ENCODE measurements at regions not wholly inside any gene's neighbourhood (a gene's known extent, or its start where the extent isn't known, plus 50 kb on each side); places are given as distances from the start of the nearest gene placed in this dataset.

GRCh38 chr17:77786740-77787505 is 171.6 kb upstream of the TNRC6C start:
- ATAC-seq (no peak), DNase-seq (ENCODE audit: extremely low read depth in 1 of 4, low spot score in 3 of 4) (no peak), FAIRE-seq (no peak)
- Histone ChIP-seq H3K36me3 (ENCODE audit: control insufficient read depth, insufficient read depth, low read length) (no peaks in the 10 kb centered on the region), H3K4me3 (no peak overlapping the region), H3K27ac (ENCODE audit: extremely low read depth, low read depth, low read length) (no peak overlapping the region), H4K20me1 (replicated peaks; ENCODE audit: control insufficient read depth, insufficient read depth, low read length) (peaks cover 10% of the 10 kb centered on the region; the same call in 1 of the 2 replicates), H3K9me1 (ENCODE audit: control insufficient read depth, insufficient read depth, low read length) (no peaks in the 10 kb centered on the region), H3K4me2 (ENCODE audit: insufficient read depth, low read length) (no peak overlapping the region), H3K4me1 (replicated peaks in 1 of 2; ENCODE audit: control insufficient read depth in 2 of 2, insufficient read depth in 2 of 2, low read length in 2 of 2) (no peaks in the 10 kb centered on the region), H3K9ac (ENCODE audit: insufficient read depth in 1 of 2, low read depth in 2 of 2, low read length in 2 of 2) (no peak overlapping the region), H2AFZ (ENCODE audit: low read depth, low read length) (no peak overlapping the region), H3K79me2 (ENCODE audit: control insufficient read depth, insufficient read depth, low read length) (no peaks in the 10 kb centered on the region), H3K9me3 (replicated peaks; ENCODE audit: control insufficient read depth, insufficient read depth, low read depth, low read length) (no peaks in the 10 kb centered on the region), H3K27me3 (ENCODE audit: control insufficient read depth in 2 of 2, insufficient read depth in 2 of 2, low read length in 2 of 2) (peaks cover 40 to 90% of the 10 kb centered on the region in 2 experiments)
- intact Hi-C loops (cut with micrococcal nuclease) (no loop called here), in situ Hi-C loops (cut with MboI) (no loop called here)
- ChIA-PET CTCF (ENCODE audit: low intra/inter-chr PET ratio) (no interaction called here), POLR2A (no interaction called here)
- under 1% methylated on average over 20 of the region's 20 CpGs for WGBS (ENCODE audit: insufficient coverage, low coverage, missing lambda C conversion rate)
- no TSS peak for BruUV-seq (replicated peaks)
- TF ChIP-seq SMARCC2 (IDR thresholded peaks at IDR 0.05; ENCODE audit: low read depth) (no peak), YY1 (IDR thresholded peaks at IDR 0.05; ENCODE audit: borderline replicate concordance in 1 of 3, control insufficient read depth in 1 of 3, extremely low read depth in 1 of 3, insufficient read depth in 3 of 3, insufficient read length in 1 of 3, insufficient replicate concordance in 2 of 3, low read depth in 1 of 3, low read length in 2 of 3) (no peak), USF1 (CRISPR knock-in tag; IDR thresholded peaks at IDR 0.05) (no peak), DMBX1 (CRISPR knock-in tag; IDR thresholded peaks at IDR 0.05; ENCODE audit: borderline replicate concordance) (no peak), E2F4 (CRISPR knock-in tag; IDR thresholded peaks at IDR 0.05; ENCODE audit: low read depth) (no peak), KLF10 (CRISPR knock-in tag; IDR thresholded peaks at IDR 0.05) (no peak), TFAM (CRISPR knock-in tag; conservative IDR thresholded peaks at IDR 0.05) (no peak), IRF2 (CRISPR knock-in tag; IDR thresholded peaks at IDR 0.05) (no peak), ATF7 (IDR thresholded peaks at IDR 0.05) (no peak), ZNF696 (CRISPR knock-in tag; conservative IDR thresholded peaks at IDR 0.05) (no peak)
